ENCODE measurements at regions not wholly inside any gene's neighbourhood (a gene's known extent, or its start where the extent isn't known, plus 50 kb on each side); places are given as distances from the start of the nearest gene placed in this dataset.
"Not testable (repeated sequence)": the region's sequence is repeated elsewhere in the genome, so short reads cannot be mapped to it uniquely, and the experiment has no call there.

DNA sequence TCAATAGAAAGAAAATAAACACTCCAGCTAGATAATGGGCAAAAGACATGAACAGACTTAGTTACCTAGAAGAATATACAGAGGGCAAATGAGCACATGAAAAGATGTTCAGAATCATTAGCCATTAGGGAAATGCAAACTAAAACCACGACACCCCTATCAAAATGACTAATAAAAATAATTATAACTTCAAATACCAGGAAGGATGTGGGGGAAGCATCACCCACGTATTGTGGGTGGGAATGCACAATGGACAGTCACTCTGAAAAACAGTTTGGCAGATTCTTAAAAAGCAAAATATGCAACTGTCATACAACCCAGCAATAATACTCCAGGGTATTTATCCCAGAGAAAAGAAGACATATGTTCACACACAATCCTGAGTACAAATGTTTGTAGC is 92.6 kb downstream of the DLL1 start:
- no peak for DNase-seq (ENCODE audit: low spot score)

DNA sequence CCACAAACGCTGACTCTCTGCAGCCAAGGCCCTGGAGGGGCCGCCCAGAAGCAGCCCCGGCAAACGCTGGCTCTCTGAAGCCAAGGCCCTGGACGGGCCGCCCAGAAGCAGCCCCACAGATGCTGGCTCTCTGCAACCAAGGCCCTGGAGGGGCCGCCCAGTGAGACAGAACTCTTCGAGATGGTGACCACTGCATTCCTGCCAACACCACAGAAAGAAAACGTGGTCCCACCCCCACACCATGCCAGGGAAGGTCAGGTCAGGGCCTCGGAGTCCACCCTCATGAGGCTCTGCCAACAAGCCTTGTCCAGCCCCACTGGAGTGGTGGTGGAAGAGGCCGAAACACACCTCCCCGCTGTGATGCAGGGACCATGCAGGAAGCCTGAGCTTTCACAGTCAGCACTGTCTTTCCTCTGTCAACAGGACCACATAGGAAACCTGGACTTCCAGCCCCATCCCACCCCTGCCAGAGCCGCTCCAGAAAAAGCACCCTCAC is 97.5 kb downstream of the DLL1 start:
- no peak for DNase-seq (ENCODE audit: low spot score)

DNA sequence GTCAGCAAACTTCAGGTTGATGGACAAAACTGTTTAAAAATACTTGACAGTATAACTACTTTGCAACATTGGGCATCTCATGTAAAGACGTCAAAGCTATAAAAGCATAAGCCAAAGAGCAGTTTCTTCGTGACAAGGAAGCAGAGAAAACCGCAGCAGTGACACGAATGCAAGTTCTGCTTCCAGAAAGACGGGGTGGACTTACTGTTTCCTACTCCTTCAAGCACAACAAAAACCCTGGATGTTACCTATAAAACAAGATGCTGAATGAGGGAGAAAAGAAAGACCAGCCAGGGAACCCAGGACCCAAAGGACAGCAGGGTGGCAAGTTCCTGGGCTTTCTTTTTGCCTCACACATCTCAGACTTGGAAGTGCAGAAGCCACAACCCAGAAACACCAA is 98.0 kb downstream of the DLL1 start:
- no peak for DNase-seq (ENCODE audit: low spot score)

DNA sequence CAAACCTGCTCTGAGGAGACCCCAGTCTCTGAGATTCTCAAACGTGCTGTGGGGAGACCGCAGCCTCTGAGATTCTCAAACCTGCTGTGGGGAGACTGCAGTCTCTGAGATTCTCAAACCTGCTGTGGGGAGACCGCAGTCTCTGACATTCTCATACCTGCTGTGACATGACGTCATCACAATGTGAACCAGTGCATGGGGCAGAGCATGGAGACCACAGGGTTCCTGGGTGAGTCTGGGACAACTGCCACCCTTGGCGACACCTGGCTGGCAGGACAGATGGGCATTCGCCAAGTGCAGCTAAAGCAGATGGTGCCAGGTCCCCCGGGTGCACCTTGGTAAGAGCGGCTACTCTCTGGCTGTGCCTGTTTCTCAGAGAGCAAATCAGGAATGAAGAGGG is 98.8 kb downstream of the DLL1 start:
- not testable (repeated sequence) for DNase-seq (ENCODE audit: low spot score)

DNA sequence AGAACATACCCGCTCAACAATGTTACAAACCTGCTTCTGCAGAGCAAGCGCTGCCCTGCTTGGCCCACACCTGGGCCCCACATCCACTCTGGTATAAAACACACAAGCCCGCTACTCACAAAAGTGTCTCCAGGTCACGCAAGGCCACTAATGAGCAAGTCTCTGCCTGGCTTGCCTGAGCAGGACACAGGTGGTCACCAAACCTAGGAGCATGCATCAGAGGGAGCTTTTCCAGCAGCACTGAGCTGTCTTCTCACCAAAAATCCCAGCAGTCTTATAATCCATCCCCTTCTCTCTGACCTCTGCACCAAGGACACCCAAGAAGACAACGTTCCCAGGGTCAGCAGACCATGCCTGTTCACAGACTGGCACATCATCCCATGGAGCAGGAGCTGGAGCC is 100.8 kb downstream of the DLL1 start:
- DNase-seq (ENCODE audit: low spot score), result no peak

DNA sequence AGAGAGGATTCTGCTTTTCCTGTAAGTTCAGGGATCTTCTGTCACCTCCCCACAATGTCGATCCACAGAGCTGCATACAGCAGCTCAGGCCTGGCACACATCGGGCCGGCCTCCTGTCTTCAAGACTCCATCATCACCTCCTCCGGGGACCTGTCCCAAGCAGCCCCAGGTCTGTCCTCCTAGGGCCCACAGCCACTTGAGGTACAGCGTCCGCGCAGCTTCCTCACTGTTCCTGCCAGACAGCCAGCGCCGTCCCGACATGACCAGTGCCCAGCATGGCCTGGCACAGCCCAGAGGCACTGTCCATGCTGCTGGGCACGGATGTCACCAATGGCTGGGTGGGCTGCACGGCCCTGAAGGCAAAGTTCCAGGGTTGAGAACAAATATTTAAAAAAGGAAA is 101.6 kb downstream of the DLL1 start:
- no peak for DNase-seq (ENCODE audit: low spot score)

DNA sequence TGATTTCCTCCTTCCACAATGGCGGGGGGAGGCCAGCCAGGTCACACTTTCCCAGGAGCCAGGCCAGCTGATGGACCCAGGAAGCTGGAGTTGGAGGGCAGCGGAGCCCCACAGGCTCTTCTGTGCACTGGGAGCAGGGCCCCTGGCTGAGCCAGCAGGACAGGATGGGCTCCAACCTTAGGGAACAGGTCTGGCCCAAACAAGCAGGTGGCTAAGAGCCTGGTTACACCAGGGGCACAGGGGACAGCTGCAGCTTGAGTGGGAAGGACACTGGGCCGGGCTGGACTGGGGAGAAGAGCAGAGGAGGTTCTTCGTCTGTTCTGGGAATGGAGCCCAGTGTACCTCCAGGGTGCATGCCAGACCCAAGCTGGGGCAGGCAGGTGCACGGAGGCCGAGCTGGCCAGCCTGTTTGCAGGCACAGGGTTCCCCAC is 102.3 kb downstream of the DLL1 start:
- DNase-seq (ENCODE audit: low spot score), result no peak

DNA sequence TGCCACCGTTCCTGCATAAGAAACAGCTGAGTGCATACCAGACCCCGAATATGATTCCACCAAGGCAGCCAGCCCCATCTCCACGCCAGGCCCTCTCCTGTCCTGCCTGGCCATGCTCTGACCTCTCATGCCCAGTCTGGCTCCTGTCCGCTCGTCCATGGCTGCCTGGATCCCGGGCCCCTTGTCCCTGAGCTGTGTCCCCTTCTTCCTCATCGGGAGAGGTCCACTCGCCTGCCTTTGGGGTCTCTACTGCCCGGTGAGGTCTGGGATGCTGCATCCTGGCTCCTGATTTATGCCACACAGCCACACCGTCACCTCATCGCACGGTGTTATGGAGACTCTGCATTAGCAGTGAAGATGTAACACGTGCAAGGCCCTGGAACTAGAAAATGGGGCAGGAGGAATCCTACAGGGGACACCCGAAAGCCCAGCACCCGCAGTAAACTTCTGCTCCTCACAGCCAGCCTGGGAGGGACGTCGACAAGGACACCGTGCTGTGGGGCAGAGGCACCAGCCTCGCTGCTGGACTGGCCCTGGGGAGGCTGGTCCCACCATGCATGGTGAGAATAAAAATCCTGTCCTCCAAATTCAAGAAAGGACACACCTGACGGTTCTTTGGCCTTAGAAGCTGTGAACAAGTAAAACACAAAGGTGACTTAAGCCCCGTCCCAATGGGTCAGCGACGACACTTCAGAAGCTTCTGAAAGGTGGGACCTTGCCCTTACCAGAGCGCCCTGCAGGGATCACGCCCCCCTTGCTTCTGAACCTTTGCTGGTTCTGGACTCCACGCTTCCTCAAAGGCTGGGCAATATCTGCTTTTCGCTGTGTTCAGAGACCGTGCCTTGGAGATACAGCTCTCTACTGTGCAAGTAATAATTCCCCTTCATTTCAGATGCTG is 103.0 kb downstream of the DLL1 start:
- DNase-seq (ENCODE audit: low spot score), result no peak

DNA sequence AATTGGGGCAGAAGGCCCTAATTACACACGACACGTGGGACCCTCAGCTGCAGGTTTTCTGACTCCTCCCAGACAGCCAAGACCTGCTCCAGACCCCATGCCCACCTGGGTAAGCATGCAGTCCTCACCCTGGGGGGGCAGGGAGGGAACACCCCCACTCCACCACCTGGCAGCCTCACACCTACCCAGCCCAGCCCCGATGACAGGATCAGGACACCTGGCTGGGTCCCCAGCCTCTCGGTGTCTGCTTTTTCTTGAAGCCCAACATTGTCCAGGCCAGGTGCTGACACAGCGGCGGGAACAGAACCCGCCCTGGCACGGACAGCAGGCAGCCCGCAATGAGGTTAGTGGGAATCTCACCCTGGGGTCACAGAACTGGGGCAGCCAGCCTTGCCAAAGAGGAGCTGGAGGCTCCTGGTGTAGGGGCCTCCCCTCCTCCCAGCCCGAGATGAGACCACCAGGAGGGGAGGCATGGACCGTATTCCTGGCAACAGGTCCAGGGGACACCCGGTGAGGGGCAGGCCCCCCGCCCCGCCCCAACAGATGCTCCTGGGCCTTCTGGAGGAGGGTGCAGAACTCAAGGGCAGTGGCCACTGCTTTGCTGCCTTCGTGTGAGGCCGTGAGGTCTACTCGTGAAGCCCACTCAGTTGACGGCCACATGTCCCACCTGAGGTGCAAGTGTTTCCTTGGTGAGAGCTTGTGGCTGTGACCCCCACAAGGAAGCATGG is 103.8 kb downstream of the DLL1 start:
- no peak for DNase-seq (ENCODE audit: low spot score)

DNA sequence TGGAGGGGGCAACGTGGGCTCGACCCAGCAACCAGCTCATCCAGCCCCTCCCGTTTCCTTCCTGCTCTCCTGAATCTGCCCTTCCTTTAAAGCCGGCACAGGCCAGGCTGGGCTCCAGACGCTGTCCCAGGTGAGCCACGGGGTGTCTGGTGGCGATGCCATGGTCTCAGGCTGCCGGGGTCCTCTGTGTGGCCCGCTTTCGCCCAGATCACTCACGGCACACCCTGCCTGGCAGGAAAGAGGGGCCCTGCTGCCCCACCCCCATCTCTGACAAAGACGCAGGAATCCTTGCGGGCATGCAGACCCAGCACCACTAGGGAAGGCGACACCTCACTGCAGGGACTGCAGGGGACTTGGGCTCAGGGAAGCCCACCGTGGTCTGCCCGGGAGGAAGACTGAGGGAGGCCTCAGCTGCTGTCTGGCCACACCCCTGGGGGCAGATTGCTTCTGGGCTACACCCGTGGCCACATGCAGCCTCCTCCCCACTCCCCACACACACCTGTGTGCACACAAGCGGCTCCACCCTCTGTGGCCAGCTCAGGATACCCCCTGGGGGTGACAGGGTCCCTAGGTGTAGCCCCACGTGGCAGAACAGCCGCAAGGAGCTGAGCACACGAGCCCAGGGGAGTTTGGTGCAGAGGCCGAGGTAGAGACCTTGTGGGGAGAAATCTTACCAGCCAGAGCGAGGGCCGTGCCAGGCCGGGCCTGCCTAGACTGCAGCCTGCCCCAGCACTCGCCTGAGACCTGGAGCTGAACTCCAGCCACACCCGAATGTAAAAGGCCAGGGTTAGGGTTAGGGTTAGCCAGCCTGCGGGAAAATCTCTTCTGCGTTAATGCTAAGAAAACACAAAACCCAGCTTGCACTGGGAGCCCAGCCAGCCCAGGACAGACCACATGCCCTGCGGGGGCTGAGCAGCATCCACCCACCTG is 104.6 kb downstream of the DLL1 start:
- no peak for DNase-seq (ENCODE audit: low spot score)

DNA sequence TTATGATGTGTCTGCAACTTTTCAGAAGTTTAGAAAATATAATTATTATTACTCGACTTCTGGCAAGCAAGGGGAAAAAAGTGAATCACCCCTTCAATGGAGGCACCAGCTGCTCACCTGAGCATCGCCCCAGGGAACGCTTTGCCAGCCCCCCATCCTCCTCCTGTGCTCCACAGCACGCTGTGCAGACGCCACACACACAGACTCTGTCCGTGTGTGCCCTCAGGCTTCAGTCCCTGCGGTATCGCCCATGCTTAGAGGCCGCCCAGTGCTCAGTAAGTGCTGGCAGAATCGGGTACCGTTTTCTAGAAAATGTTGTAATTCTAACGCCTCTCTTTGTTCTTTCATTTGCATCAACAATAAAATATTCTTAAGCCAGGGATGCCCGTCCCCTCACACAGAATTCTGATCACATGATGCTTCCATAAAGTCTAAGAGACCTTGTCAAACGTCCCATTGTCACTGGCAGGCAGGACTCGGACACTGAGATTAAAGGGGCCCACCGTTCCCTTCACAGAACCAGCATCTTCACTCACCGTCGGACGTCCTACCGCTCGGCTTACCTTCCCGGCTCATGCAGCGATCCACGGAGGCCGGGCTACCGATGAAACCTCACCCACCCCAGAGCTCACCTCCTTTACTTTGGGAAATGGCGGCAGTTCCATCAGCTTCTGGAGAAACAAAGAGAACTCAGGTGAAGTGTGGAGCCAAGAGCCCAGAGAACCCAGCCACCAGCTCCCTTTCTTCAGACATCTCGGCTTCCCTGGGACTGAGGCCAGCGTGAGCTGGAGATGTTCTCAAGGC is 105.5 kb downstream of the DLL1 start:
- no peak for DNase-seq (ENCODE audit: low spot score)

DNA sequence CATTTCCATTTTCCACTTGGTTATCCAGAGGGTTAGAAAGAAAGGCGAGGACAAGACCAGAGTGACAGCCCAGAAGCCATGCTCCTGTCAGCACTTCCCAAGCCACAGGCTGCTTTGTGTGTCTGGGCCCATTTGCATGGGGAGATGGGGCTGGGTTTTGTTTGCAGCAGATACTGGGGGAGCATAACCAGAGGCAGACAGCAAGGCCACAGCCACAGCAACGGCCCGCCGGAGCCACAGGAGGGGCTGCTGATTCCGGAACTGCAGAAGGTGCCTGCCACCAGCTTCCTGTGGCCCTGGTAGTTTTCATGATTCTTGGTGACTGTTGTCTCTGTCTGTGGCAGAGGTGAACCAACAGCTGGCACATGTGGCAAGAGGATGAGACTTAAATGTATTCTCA is 106.6 kb downstream of the DLL1 start:
- DNase-seq (ENCODE audit: low spot score), result no peak

DNA sequence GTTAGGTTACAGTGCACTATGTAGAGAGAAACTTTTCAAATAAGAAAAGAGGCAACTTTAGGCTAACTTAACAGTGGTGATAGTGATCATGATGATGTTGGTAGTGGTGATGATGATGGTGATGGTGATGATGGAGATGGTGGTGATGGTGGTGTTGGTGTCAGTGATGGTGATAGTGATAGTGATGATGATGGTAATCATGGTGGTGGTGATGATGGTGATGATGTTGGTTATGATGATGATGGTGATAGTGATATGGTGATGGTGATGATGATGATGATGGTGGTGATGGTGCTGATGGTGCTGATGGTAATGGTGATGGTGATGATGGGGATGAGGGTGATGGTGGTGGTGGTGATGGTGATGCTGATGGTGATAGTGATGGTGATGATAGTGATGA is 107.4 kb downstream of the DLL1 start:
- DNase-seq (ENCODE audit: low spot score), result no peak

DNA sequence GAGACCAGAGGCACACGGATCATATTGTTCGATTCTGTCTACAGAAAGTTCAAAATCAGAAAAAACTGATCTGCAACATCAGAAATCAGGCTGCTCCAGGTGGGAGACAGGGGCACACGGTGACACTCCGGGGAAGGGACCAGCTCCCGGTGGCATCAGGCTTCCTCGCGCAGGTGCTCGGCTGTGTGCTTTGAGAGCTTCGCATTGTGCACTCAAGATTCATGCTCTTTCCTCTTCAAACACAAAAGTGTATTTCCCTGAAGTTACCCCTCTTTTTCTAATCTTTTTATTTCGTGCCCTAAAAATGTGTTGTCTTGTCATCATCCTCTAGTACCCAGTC is 108.1 kb downstream of the DLL1 start:
- DNase-seq (ENCODE audit: low spot score), result no peak

DNA sequence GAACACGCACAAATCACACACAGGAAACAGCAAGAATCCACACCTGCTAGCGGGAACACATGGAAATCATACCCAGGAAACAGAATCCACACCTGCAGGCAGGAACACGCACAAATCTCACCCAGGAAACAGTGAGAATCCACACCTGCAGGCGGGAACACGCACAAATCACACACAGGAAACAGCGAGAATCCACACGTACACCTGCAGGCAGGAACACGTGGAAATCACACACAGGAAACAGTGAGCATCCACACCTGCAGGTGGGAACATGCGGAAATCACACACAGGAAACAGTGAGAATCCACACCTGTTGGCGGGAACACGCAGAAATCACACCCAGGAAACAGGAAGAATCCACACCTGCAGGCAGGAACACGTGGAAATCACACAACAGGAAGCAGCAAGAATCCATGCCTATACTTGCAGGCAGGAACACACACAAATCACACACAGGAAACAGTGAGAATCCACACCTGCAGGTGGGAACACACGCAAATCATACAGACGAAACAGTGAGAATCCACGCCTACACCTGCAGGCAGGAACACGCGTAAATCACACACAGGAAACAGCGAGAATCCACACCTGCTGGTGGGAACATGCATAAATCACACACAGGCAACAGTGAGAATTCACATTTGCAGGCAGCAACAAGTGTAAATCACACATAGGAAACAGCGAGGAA is 108.6 kb downstream of the DLL1 start:
- DNase-seq (ENCODE audit: low spot score), result no peak

DNA sequence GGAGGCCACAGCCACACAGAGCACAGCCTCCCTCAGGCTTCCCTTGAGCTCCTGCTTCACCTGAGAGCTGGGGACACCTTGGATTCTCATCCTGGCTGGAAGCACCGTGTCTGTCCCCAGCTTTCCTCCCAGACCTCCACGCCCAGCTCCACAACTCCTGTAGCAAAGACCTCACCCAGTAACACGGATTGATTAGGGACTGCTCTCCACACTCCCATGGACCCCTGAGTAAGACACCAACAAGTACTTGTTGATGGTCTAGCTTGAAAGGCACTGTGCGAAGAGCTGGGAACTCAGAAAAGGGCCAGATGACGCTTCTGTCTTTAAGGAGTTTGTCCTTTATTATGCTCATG is 109.6 kb downstream of the DLL1 start:
- no peak for DNase-seq (ENCODE audit: low spot score)

DNA sequence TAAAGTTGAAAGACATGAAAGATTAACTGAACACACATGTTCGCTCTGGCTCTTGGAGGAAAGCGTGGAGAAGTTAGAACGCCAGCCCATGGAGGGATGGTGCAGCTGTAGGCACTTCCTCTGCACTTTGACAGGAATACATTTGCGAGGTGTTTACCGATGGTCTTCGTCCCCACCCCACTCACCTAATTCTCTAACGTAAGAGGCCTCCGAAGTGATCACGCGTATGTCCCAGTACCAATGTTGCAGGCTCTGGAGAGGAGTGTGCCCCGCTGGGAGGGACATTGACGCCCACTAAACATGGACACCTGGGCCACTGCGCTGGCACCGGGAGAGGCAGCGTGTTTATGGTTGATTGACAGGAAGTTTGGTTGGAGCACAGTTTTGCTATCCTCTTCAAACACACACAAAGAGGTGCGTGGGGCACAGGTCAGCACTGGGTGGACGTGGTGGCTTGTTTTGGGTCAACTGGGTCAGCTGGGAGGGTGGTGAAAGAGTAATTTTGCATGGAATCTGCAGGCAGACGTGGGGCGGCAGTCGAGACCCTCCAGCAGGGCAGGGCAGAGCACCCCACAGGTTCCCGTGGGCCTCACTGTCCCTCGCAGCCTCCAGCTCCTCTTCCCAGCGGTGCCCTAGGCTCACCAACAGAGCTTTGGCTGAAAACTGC is 110.1 kb downstream of the DLL1 start:
- no peak for DNase-seq (ENCODE audit: low spot score)

DNA sequence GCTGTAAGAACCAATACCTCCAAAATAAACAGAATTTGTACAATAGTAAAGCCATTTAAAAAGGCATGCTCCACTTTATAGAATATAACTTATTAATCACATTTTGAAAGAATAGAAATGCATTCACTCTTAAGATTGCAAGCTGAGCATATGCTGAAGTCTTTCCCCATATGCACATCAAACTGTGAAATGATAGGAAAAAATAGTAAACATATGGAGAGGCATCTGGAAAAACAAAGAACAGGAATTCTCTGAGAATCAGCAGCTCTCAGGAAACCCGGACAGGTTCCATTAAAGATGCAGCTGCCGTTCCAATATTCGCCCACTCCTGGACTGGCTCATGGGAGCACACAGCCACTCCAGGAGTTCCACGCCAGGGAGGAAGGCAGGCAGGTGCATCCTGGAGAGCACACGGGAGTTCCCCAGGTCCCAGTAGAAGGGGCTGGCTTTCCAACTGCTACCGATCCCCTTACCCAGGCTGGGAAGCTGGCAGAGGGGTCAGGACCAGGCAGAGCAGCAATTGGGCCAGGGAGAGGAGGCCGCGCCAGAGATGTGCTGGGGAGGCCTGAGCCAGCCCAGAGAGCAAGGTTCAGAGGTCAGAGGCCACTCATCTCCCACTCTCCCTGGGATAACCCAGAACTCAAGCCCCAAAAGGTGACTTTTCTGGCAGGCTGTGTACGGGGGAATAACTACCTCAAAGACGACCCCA is 111.1 kb downstream of the DLL1 start:
- no peak for DNase-seq (ENCODE audit: low spot score)

DNA sequence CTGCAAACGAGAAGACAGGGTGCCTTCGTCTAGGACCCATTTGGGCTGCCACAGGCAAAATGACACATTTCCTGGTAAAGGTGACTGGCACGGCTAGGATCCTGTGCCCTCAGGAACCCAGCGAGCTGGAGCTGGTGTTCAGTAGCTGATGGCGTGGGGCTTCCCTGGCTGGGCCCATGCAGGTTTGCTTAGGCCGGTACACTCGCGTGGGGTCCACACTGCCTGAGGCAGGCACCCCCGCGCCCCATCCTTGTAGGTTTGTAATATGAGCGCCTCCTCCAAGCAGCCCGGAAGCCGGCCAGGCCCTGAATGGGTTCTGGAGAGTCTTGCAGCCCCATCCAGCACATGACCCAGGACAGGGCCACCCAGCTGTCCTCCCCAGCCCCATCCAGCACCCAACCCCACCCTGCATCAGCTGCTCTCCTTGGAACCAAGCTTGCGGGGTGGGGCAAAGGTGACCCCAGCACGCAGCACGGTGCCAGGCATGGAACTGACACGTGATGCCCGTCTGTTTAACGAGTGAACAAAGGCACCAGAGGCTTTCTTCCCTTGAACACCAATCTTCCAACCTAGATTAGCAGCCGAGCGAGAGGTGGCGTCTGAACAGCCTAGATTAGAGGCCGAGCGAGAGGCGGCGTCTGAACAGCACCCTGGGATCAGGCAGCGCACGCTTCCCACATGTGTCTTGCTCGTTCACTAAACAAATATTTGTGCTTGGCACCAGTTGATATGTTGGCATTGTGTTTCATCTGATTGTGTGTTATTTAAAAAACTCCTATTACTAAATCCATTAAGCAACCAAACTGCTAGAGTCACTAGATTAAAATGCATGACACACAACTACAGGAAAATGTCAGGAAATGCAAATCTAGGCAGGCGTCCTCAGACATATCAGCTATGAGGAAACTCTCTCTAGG is 112.1 kb downstream of the DLL1 start:
- no peak for DNase-seq (ENCODE audit: low spot score)

Data from hematopoietic multipotent progenitor cell treated with erythropoietin and hydrocortisone succinate and interleukin-3 and kit ligand, for 17 days (in vitro differentiated cells).